ENCODE measurements at regions not wholly inside any gene's neighbourhood (a gene's known extent, or its start where the extent isn't known, plus 50 kb on each side); places are given as distances from the start of the nearest gene placed in this dataset.

DNA sequence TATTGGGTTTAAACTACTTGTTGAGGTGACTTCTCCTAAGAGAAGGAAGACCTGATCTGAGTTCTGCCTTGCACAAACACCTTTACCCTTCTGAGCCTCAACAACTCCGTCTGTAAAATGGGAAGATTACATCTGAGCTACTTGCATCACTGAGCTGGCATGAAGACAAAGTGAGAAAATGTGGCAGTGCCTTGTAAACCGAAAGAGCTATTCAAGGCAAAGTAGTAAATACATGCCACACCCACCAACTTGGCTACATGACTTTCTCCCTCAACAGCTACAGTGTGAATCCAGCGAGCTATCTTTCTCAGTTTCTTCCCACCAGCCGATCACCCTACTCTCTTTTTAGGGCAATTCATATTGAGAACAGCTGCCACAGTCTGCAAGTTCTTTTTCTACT is 148.3 kb downstream of the FOXB1 start:
- no peak for DNase-seq

DNA sequence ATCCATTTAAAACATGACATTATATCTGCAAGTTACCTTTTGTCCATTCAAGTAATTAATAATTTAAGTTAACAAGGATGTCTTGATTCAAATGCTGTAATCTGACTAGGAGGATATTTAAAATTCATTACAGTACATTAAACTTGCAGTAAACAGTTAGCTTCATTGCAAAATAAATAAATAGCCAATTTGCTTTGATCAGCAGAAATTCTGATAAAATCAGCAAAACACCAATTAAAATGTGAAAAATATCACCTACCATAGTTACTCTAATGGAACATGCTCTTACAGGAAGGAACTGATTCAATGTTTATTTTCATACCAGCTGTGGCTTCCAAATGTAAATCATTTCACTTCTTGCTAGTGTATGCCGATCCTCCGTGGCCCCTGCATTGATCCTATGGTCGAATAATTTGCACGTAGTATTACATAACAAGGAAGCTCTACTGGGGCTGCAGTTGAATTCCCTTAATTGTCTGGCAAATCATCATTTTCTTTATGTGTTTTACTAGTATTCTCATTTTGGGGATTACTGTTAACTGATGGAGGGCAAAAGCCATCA is 150.7 kb downstream of the FOXB1 start:
- DNase-seq: no peak

DNA sequence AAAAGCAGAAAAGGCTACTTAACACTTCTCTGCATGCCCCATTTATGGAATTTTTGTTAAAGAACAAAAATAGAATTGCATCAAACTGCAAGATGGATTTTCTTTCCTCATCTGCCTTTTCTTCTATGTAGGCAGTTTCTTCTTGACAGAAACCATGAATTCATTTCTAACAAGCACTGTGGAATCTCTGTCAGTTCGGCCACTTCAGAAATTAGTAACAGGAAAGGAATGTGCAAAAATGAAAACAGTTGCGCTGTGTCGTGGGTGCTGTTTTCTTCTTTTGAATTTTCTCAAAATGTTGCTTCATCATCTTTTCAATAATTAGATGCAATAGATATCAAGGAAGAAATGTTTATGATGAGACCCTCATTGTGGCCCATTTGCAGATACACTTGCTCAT is 151.6 kb downstream of the FOXB1 start:
- DNase-seq: no peak

DNA sequence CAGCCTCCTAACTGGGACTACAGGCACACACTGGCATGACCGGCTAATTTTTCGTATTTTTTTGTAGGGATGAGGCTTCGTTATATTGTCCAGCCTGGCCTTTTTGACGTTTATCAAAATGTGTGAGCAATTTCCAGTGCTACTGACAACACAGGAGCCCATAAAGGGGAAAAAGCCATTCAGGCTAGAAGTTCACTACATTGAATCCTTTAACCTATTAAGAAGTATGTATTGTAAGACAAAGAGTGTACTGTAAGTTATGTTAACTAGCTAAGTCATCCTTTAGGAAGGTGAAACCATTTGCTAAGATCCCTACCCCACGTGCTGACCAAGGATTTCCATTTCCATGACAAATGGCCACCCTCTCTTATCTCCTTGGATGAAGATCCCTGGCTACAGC is 156.8 kb downstream of the FOXB1 start:
- DNase-seq: no peak

DNA sequence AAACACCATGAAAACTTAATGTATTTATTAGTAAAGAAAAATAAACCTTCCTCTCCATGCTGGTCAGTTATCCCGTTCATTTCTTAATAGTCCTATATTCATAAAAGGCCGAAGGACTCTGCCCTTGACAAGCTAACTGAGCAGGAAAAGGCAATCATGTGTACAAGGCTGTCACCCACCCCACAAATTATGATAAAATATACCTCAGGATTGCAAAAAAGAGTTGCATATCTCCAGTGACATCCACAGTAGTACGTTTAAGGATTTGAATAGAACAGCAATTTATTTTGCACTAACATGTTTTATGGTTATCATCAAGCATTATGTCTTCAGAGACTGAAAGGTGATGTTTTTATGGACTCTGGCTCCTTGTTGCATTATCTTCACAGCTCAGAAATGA is 157.6 kb downstream of the FOXB1 start:
- DNase-seq: no peak

DNA sequence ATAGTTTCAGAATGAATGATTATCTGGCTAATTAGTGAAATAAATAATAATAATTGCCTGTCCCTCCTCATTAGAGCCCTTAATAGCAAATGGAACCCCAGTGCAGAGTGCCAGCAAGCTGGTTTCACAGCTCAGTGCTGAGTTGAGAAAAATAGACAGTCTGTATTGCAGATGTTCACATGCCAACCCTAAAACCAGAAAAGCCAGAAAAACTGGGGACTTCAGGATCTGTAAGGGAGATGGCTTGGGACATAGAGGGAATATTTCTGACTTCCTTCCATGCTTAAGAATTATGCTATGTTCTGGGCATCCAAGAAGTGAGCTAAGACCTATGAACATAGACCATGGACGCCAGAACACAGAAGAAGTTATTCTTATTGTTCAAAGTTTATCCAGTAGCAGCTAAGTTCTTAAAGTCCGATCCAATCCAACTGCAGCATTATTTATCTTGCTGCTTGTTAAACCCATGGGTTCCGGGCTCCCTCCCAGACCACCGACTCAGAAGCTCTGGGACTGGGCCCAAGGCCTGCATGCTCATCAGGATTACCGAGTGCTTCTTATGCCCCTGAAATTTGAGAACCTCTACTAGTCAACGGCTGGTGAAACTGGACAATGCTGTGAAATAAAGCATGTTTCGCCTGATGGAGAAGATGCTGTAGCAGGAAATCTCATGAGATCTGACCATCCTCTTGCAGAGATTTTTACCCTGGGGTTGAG is 158.3 kb downstream of the FOXB1 start:
- DNase-seq: no peak

DNA sequence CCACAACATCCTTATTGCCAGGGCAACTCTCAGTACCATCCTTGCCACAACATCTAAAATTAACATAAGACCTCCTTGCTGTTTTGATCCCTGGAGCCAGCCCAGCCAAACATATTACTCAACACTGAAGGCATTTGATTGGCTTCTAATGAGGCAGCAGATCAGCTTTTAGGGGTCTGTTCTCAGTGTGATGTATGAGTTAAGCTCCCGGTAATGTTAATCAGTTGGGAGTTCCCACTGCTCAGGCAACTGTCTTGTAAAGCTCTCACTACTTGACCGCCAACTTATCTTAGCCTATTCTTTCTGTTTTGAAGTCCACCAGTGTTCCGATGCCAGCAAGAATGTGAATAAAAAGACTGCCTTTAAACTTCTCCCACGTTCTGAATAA is 158.9 kb downstream of the FOXB1 start:
- no peak for DNase-seq

DNA sequence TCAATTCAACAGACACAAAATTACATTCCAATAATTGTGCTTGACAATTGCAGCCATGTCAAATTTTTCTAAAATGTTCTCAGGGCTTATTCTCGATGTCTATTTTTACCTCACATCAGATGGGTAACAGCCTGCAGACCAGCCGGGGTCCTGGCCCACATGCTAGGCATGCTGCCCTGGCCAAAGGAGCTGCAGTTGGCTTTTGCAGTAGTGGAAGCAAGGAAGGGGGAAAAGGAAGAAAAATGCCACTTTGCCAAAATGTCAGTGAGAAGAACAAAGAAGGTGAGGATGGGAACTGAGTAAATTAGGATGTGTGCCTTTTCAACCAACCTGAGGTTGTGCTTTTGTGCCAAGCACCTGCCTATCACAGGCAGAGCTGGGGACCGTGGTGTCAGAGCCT is 161.0 kb downstream of the FOXB1 start:
- DNase-seq: no peak

DNA sequence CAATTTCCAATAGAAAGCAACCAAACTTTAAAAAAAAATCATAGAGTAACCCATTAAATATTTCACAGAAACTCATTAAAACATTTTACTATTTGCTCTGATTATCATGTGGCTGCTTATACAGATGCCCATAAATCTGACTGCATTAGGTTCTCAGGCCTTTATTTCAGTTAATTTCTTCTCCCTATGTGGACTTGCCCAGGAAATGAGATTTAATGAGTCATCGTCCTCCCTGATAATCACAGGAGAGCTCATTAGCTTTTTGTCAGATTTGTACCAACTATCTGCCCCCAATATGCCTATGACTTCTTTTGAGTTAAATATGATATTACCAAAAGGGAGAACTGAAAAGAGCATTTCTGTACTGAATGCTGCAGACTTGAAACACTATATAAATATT is 168.0 kb downstream of the FOXB1 start:
- DNase-seq: no peak

DNA sequence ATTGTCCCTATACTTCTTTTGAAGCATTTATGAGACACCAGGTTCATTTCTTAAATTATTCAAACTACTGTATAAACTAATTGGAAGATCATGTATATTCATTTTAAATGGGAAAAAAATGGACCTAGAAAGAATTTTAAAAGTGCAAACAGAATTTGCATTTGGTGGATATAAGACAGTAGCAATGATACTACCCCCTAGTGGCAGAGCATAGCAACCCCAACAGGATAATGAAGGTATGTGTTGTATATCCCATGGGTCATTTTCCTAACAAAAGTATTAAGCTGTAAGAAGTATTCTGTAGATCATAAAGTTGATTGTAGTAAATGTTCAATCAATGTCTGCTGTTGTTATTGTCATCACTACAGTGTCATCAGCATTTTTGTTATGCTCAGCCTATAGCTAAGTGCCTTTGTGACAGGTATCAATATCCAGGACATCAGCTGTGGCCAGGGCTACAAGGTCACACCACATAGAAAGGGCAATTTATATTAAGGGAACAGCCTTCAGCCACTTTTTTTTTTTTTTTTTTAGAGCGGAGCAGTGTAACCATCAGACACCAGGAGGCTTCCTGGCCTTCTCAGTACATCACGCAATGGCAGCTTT is 175.8 kb downstream of the FOXB1 start:
- DNase-seq: no peak

DNA sequence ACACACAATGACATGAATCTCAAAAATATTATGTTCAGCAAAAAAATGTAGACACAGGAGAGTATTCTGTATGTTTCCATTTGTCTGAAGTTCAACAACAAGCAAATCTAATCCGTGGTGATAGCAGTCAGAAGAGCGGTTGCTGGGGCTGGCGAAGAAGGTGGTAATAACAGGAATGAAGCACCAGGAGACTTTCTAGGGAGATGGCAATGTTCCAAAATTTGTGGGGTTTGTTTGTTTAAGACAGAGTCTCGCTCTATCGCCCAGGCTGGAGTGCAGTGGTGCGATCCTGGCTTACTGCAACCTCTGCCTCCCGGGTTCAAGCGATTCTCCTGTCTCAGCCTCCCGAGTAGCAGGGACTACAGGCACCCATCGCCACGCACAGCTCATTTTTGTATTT is 177.8 kb downstream of the FOXB1 start:
- peak; percentile 22 for DNase-seq

DNA sequence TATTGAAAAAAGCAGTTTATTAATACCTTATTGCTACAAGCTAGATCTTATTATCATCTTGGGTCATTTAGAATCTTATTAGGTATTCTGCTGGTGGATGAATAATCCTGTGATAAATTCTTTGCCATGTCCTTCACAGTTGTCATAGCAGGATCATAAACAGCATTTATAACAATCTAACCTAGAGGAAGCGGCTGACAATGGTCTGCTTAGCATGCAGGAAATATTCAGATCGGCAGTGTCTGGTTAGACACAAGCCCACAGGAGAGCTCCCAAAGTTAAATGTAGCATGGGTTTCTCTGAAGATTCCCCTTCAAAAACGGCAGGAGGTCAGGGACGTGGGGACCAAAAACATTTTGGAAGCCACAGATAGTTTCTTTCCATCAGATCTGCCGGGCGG is 179.3 kb downstream of the FOXB1 start:
- DNase-seq: no peak

DNA sequence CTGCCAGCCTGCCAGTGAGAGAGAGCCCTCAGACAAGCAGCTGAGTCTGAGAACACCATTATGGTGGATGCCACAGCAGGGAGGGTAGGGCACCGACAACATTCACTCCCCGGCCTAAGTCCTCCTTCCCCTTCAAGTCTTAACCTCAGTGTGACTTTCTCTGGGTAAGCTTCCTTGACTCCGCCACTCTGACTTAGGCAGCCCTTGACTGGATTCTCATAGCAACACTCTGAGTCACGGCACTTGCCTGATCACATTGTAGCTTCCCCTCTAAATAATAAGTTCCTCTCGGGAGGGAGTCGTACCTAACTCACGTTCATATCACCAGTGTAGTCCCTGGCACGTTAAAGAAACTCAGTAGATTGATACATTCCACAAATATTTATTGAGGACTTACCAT is 180.5 kb downstream of the FOXB1 start:
- DNase-seq: no peak

DNA sequence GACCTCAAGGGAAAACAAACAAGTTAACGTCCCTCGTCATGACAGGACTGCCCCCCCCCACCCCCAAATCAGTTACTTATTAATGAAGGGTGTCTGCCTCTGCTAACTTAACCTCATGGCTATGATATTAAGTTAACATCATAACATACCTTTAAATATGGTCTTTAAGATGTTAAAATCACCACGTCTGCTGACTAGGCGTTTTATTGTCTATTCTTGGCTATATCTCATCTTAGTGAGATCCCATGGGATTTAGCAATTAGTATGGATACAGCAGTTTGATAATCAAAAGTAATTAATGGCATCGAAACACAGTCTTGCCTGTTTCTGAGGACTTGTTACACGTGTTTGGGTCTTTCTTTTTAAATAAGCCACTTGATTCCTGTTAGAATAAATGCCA is 186.9 kb downstream of the FOXB1 start:
- DNase-seq: no peak

DNA sequence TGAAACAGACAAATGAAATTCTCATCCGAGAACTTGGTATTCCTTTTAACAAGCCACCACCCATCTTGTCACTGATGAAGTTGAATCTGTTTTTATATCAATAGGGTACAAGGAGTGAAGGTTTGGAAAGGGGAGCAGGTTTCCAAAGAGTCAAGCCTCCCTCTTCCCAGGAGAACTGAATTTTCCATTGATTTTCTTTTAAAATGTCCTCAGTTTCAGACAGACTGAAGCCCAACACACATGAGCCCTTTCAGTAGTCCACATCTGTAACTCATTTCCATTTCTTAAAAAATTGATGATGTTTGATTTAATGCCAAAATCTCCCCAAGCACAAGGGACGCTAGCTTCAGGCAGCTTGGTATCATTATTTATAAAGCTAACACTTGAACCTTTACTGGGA is 187.7 kb downstream of the FOXB1 start:
- DNase-seq: no peak

DNA sequence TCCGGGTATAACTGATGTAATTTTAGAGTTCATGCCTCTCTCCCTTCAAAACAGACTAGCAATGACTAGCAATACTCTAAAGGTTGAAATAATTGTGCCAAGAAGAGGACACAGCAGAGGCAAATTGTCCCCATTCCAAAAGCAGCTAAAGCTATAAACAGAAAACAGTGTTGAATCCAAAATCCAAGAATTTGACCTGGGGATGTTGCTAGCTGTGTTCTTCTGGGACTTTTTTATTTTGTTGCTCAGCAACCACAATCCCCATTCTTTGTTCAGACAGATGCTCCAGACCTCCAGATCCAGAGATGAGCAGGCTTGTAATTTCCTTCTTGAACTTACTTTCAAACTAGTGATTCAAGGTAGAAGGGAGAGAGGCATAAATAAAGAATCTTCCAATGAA is 191.5 kb downstream of the FOXB1 start:
- no peak for DNase-seq

DNA sequence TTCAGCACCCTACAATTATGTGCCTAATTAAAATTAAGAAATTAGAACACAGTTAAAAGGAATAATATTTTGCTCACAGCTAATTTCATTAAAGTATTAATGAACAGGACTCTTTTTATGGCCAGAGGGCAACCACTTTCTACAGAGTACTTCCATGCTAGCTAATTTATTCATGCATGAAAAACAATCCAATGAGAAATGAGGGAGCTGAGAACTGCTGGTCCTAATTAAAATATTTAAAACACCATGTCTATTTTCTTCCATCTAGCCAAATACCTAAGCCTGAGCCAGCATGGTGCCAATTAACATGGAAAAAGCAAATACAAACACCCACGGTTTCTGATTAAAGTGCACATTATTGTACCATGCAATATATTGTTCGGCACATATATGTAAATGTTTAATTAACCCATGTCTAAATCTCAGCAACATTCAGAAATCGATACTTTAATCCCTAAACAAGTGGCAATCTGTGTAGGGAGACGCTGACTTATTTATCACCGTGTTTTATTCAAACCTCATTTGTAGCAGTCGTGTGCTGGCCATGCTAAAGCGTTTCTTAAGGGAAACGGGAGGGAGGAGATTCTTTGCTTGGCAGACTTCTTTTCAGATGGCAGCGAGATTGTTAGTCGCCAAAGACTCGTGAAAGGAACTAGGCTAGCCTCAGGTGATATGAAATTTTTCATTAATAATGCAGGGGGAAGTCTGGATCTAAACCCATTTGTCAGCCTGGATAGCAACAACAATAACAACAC is 193.5 kb downstream of the ANXA2 start:
- DNase-seq: no peak

DNA sequence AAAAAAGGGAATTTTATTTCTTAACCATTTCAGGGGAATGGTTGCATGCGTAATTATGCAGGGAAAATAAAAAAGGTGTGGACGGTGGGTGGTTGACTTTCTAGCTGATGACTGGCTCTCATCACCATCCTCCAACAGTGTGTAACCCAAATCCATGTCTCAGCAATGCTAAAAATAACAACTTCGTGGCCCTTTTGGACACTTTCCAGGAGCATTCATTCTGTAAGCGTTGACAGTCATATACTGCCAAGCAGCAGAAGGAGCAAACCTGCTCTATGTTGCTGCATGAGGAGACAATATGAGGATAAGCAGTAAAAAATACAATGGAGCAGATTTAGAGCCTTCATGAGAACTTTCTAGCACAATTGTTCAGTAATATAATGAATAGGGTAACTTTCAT is 189.1 kb downstream of the ANXA2 start:
- DNase-seq: no peak

DNA sequence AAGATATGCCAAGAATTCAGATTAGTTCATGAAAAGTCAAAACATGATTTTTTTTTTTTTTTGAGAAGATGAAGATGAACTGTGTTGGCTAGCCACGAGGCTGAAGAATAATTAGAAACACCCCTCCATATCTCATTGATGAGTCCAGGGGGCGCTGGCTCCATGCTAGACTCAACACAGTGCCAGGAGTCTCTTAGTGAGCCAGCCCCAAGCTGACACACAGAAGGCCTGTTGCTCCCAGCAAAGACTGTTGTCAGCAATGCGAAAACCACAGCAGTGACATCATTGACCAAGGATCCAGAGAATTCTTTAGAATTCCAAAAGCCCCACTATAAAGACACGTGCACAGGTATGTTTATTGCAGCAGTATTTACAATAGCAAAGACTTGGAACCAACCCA is 185.2 kb downstream of the ANXA2 start:
- no peak for DNase-seq

DNA sequence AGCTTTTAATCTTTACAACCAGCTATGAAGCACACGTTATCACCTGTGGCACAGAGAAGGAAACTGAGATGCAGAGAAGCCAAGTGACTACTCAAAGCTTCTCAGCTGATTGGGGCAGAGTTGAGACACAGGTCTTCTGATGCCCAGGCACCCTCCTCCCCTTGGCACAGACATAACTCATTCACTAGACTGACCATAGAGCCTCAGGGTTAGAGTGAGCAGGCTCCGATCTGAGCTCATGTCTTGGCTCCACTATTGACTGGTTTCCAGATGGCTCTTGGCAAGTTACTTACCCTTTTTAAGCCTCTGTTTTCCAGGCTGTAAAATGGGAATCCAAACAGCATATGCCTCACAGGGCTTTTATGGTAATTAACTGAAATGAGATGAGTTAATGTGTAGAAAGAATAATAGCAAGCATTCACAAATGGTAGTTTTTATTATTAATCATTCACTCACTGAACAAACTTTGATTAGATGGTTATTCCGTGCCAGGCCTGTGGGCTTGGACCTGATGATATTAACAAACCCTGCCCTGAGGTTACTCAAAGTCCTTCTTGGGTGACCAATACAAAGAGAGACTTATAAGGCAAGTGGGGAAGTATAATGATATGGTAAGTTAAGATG is 184.3 kb downstream of the ANXA2 start:
- DNase-seq: no peak

DNA sequence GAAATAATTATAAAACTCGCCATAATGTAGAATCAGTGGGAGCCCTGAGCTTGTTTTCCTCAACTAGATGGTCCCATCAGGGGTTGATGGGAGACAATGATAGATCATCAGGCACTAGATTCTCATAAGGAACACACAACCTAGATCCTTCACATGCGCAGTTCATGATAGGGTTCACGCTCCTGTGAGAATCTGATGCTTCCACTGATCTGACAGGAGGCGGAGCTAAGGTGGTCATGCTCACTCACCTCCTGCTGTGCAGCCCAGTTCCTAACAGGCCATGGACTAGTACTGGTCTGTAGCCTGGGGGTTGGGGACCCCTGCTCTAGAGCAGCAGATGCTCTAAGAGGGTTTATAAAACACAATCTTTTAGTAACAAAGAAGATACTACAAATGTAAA is 183.6 kb downstream of the ANXA2 start:
- DNase-seq: no peak

DNA sequence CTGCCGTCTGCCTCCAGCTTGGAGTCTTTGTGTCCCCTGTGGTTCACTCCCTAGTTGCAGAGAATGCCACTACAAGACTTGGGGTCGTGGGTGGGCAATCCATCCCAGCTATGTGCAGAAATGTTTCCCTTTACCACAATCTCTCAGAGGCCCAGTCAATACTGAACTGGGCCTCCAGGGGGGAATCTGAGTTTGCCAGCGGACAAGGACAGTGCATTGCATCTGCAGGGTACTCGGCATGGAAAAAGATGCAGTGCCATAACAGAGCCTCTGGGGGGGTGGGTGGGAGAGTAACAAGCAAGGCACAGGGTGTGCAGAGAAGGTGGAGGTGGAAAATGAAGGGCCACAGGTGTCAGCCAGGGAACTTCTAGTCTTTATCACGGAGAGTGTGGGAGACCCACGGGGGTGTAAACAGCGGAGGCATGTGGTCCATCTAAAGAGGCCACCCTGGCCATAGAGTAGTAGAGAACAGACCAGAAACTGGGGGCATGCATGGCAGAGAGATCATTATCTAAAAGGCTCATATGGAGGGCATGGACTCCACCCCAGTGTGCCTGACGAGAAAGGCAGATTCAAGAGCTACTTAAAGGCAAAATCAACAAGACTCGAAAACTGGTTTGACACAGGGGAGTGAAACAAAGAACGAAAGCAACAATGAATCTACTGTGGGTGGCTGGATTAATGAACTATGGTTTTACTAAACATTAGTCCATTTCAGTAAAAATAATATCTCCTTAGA is 182.4 kb downstream of the ANXA2 start:
- peak; percentile 64 for DNase-seq

DNA sequence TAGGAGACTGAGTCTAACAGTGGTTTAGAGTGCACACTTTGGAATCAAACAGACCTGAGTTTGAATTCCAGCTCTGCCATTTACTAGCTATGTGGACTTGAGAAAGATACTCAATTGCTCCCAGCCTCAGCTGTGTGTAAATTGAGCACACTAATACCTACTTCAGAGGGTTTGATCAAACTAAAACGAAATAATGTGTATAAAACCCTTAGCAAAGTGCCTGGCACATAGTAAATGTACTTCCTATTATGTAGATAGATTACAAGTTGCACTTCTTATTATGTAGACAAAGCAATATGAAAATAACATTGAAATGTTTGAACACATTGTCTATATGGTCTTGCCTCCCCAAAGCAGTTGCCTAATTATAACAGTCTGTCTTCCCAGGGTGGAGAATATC is 180.6 kb downstream of the ANXA2 start:
- DNase-seq: no peak
